ENCODE measurements at regions not wholly inside any gene's neighbourhood (a gene's known extent, or its start where the extent isn't known, plus 50 kb on each side); places are given as distances from the start of the nearest gene placed in this dataset.
"Not testable (repeated sequence)": the region's sequence is repeated elsewhere in the genome, so short reads cannot be mapped to it uniquely, and the experiment has no call there.

- peak; percentile 2 for DNase-seq
These were observed 145.6 kb upstream of the NPY start for GRCh38 chr7:24138343-24138742.

- DNase-seq, result no peak
These were observed 144.0 kb upstream of the NPY start for GRCh38 chr7:24140001-24140400.

- no peak for DNase-seq
These were observed 142.0 kb upstream of the NPY start for GRCh38 chr7:24141874-24142509.

GRCh38 chr7:24143547-24143946 lies 140.4 kb upstream of the NPY start:
- no peak for DNase-seq

GRCh38 chr7:24151944-24152343 lies 132.0 kb upstream of the NPY start:
- DNase-seq, result no peak

GRCh38 chr7:24152356-24152755 lies 131.6 kb upstream of the NPY start:
- no peak for DNase-seq

GRCh38 chr7:24152877-24153472 lies 131.0 kb upstream of the NPY start:
- DNase-seq, result no peak

GRCh38 chr7:24157666-24158065 lies 126.3 kb upstream of the NPY start:
- DNase-seq, result no peak

GRCh38 chr7:24158975-24159374 lies 125.0 kb upstream of the NPY start:
- no peak for DNase-seq

- no peak for DNase-seq
These were observed 119.6 kb upstream of the NPY start for GRCh38 chr7:24164401-24164800.

- no peak for DNase-seq
These were observed 114.8 kb upstream of the NPY start for GRCh38 chr7:24169077-24169624.

- not testable (repeated sequence) for DNase-seq
These were observed 112.0 kb upstream of the NPY start for GRCh38 chr7:24171951-24172350.

GRCh38 chr7:24172856-24173255 lies 111.1 kb upstream of the NPY start:
- no peak for DNase-seq

- no peak for DNase-seq
These were observed 108.4 kb upstream of the NPY start for GRCh38 chr7:24175603-24176002.

- DNase-seq, result no peak
These were observed 105.0 kb upstream of the NPY start for GRCh38 chr7:24178811-24179570.

GRCh38 chr7:24191362-24191761 lies 92.6 kb upstream of the NPY start:
- no peak for DNase-seq

- DNase-seq, result no peak
These were observed 91.9 kb upstream of the NPY start for GRCh38 chr7:24192053-24192452.

GRCh38 chr7:24192691-24193090 lies 91.3 kb upstream of the NPY start:
- no peak for DNase-seq

GRCh38 chr7:24197852-24198251 lies 86.1 kb upstream of the NPY start:
- DNase-seq, result no peak

GRCh38 chr7:24199978-24200377 lies 84.0 kb upstream of the NPY start:
- no peak for DNase-seq

GRCh38 chr7:24200407-24200966 lies 83.5 kb upstream of the NPY start:
- DNase-seq, result no peak

GRCh38 chr7:24201226-24201625 lies 82.8 kb upstream of the NPY start:
- DNase-seq, result no peak

- DNase-seq, result no peak
These were observed 71.9 kb upstream of the NPY start for GRCh38 chr7:24212073-24212472.

GRCh38 chr7:24213311-24213710 lies 70.7 kb upstream of the NPY start:
- DNase-seq, result no peak
